DMS 273 (cell line): ENCODE measurements at regions not wholly inside any gene's neighbourhood (a gene's known extent, or its start where the extent isn't known, plus 50 kb on each side); places are given as distances from the start of the nearest gene placed in this dataset.
"Not testable (repeated sequence)": the region's sequence is repeated elsewhere in the genome, so short reads cannot be mapped to it uniquely, and the experiment has no call there.

Experiments used
- DNase-seq: peaks from one replicate; lab custom pipeline; 2025; ENCODE audit not compliant: unreplicated experiment; lab: John Stamatoyannopoulos, UW

DNA sequence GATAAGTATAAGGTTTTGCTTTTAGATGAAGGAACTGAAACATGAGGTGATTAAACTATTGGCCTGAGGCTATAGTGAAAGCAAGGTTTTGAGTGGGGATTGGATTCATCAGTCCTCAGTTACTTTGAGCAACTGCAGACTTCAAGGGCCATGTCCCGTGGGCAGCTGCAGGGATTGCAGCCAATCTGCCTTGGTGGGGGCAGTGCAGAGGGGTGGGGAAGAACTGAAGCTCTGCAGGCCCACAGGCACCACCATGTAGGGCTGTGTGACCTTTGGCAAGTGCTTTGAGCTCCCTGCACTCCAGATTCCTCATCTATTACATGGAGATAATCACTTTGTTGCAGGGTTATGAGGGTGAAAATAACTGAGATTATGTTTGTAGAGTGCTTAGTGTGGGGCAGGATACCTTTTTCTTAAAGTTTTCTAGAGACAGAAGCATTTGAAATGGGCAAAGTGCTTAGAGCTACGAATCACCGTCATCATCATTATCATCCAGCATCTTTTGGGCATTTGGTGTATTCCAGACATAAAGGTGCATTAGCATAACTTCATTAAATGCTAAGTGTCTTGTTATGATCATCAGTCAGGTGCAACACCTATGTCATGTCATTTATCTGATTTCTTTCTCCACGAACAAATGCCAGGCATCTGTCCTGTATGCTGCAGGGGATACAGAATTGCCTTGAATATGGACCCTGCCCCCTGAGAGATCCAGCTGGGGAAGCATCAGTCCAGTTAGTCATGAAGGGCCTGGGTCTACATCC, 72.1 kb upstream of the TENM4 start:
- DNase-seq: no peak

GRCh38 chr11:79510960-79511359, 70.1 kb upstream of the TENM4 start:
- no peak for DNase-seq

GRCh38 chr11:79508461-79508860, 67.6 kb upstream of the TENM4 start:
- DNase-seq: peak; percentile 1

GRCh38 chr11:79507706-79508105, 66.9 kb upstream of the TENM4 start:
- no peak for DNase-seq

DNA sequence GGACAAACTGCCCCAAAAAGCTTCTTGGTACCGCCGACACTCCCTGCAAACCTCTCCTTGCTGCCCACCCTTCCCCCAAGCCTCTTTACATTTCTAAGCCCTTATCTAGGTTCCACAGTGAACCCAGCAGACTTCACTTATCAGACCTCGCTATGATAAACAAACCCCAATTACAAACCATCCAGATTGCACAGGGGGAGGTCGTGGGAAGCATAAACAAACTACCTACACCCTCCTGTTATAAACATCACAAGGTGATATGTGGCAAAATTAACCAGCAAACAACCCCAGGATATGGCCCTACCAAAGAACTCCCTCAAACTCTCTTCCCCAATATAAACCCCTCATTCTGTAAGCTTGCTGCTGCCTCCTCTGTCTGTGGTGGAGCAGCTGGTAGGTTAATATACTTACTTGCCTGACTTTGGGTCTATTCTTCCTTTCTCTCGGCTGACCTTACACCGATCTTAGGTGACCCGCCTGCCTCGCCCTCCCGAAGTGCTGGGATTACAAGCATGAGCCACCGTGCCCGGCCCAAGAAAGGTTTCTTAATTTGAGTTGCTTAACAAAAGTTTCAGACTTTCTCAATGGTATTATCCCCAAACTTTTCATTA, 66.0 kb upstream of the TENM4 start:
- no peak for DNase-seq

DNA sequence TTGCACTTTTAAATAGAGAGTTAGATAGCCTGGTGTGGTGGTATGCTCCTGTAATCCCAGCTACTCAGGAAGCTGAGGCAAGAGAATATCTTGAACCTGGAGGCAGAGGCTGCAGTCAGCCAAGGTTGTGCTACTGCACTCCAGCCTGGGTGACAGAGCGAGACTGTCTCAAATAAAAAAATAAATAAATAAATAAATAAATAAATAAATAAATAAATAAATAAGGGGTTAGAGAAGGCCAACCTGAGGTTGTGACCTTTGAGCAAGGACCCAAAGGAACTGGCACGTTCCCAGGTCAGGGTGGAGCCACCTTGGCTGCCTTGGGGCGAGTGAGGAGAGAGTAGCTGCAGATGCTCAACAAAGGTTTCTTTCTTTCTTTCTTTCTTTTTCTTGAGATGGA, 65.3 kb upstream of the TENM4 start:
- DNase-seq: no peak

- DNase-seq: no peak
These were observed 62.2 kb upstream of the TENM4 start for GRCh38 chr11:79503028-79503427.

DNA sequence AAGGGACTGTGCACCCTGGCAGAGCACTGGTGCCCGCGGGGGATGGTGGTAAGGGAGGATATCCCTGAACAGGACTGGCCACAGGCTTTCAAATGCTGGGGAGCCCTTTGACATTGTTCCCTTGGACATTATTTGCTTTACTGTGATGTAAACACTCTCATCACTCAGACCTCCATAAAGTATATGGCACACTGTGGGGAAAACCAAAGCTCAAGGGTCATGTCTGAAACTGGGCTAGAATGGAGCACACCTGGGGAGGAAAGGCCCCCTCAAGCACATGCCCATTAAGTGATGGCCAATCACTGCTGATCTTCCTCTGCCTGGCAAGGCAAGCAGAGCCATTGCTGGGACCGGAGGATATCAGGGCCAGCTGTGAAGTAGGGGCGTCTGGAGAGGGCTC, 60.9 kb upstream of the TENM4 start:
- no peak for DNase-seq

GRCh38 chr11:79499929-79500328, 59.1 kb upstream of the TENM4 start:
- not testable (repeated sequence) for DNase-seq

- no peak for DNase-seq
These were observed 57.8 kb upstream of the TENM4 start for GRCh38 chr11:79498667-79499066.

DNA sequence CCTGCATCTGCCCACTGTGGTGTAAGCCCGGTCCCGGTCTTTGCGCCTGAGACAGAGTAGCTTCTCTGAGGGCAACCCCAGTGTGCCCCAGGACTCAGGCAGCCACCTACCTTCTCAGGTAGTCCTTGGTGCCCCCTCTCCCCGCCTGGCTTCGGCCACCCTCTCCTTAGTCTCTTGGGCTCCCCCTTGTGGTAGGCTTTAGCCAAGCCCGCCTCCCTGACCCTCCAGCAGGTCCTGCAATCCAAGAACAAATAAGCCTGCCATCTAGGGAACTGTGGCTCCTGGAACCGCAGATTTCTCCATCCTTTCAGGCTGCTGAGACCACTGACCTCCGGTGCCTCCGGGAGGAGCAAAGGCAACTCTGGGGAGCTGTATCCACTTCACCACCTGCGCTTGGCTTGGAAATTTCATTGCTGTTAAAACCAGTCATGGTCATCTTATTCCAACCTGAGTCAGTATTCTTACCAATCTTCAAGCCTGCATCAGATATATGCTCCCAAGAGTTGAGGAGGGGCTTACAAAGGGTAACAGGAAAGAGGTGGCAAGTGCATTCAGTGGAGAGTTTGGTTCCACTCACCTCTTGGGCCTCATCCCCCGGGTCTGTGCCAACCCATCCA, 52.8 kb upstream of the TENM4 start:
- peak; percentile 80 for DNase-seq

GRCh38 chr11:79492008-79492407, 51.2 kb upstream of the TENM4 start:
- DNase-seq: no peak
